Liver (tissue), 8 donors: ENCODE measurements at regions not wholly inside any gene's neighbourhood (a gene's known extent, or its start where the extent isn't known, plus 50 kb on each side); places are given as distances from the start of the nearest gene placed in this dataset.

Experiments used
- DNase-seq: peaks from one replicate; pipeline ENCODE4 v3.0.0-alpha.2; 2017; ENCODE audit warnings: low spot score
- H3K27ac ChIP-seq, 2 donors: one replicate each; pipeline ENCODE4 v1.7.0; 2013; ENCODE audit warnings: inconsistent platforms in 2 of 2, low read length in 2 of 2, control low read depth in 1 of 2, low read depth in 1 of 2, mild to moderate bottlenecking in 1 of 2
- H3K27me3 ChIP-seq, 4 donors: one replicate each; pipeline versions ENCODE4 v1.6.1 to v1.7.0; 2013; ENCODE audit warnings: low read length in 3 of 4, inconsistent platforms in 1 of 4, mild to moderate bottlenecking in 1 of 4, moderate library complexity in 1 of 4; ENCODE audit not compliant: control insufficient read depth in 4 of 4, insufficient read depth in 4 of 4
- H3K36me3 ChIP-seq, 4 donors: one replicate each; pipeline versions ENCODE4 v1.6.1 to v1.7.0; 2013; ENCODE audit warnings: low read length in 3 of 4, mild to moderate bottlenecking in 3 of 4, low read depth in 1 of 4, moderate library complexity in 1 of 4; ENCODE audit not compliant: control insufficient read depth in 4 of 4, insufficient read depth in 3 of 4
- H3K4me1 ChIP-seq, 4 donors: one replicate each; pipeline versions ENCODE4 v1.6.1 to v1.7.0; 2013; ENCODE audit warnings: low read length in 3 of 4, mild to moderate bottlenecking in 3 of 4, moderate library complexity in 1 of 4; ENCODE audit not compliant: control insufficient read depth in 4 of 4, insufficient read depth in 4 of 4
- H3K4me3 ChIP-seq, 3 donors: one replicate each; pipeline versions ENCODE4 v1.6.1 to v1.7.0; 2013; ENCODE audit warnings: low read length in 3 of 3, control low read depth in 1 of 3, low read depth in 1 of 3, mild to moderate bottlenecking in 1 of 3
- H3K9ac ChIP-seq, 2 donors: one replicate each; pipeline ENCODE4 v1.7.0; 2013; ENCODE audit warnings: low read length in 2 of 2, mild to moderate bottlenecking in 2 of 2, moderate library complexity in 2 of 2, control low read depth in 1 of 2, low read depth in 1 of 2
- H3K9me3 ChIP-seq, 4 donors: one replicate each; pipeline versions ENCODE4 v1.6.1 to v1.7.0; 2013; ENCODE audit warnings: low read length in 3 of 4; ENCODE audit not compliant: control insufficient read depth in 4 of 4
- EGR1 ChIP-seq, 2 donors: IDR thresholded peaks; 2 replicates each; pipeline ENCODE4 v1.6.1; 2016 to 2018; ENCODE audit warnings: antibody characterized with exemption in 2 of 2, low read depth in 2 of 2
- HNF4A ChIP-seq, 2 donors: conservative IDR thresholded peaks; 2 replicates each; pipeline ENCODE4 v1.6.1; 2016; ENCODE audit warnings: antibody characterized with exemption in 2 of 2, mild to moderate bottlenecking in 2 of 2
- HNF4G ChIP-seq: IDR thresholded peaks from 2 replicates; pipeline ENCODE4 v1.6.1; 2016; ENCODE audit warnings: antibody characterized with exemption
- TAF1 ChIP-seq: conservative IDR thresholded peaks from 2 replicates; pipeline ENCODE4 v1.6.1; 2016; ENCODE audit warnings: antibody characterized with exemption, mild to moderate bottlenecking
- YY1 ChIP-seq: IDR thresholded peaks from 2 replicates; pipeline ENCODE4 v1.6.1; 2016; ENCODE audit warnings: antibody characterized with exemption, mild to moderate bottlenecking
- WGBS: extraction: QIAGEN DNeasy Blood & Tissue Kit; methylation state at CpG from one replicate; pipeline ENCODE4 v1.1.7; 2013; 5-methylcytosine and 5-hydroxymethylcytosine counted together
- TF ChIP-seq, protein P1 (sequence below): IDR thresholded peaks from 2 replicates; pipeline ENCODE4 v1.6.1; 2016; ENCODE audit warnings: antibody characterized with exemption
- TF ChIP-seq, protein P2 (sequence below): IDR thresholded peaks from 2 replicates; pipeline ENCODE4 v1.6.1; 2016; ENCODE audit warnings: antibody characterized with exemption
- TF ChIP-seq, protein P3 (sequence below): fragments of 150-350 bp; IDR thresholded peaks from 2 replicates; pipeline ENCODE4 v1.5.1; 2017; ENCODE audit warnings: improper control_type of control experiment, low read depth, low read length; ENCODE audit not compliant: missing input control
- TF ChIP-seq, protein P4 (sequence below): IDR thresholded peaks from 2 replicates; pipeline ENCODE4 v1.6.1; 2016; ENCODE audit warnings: antibody characterized with exemption, mild to moderate bottlenecking
- donor health status: healthy.
- donor health status: healthy.
- donor health status: healthy.
- donor health status: healthy.
- donor health status: healthy.

DNA sequence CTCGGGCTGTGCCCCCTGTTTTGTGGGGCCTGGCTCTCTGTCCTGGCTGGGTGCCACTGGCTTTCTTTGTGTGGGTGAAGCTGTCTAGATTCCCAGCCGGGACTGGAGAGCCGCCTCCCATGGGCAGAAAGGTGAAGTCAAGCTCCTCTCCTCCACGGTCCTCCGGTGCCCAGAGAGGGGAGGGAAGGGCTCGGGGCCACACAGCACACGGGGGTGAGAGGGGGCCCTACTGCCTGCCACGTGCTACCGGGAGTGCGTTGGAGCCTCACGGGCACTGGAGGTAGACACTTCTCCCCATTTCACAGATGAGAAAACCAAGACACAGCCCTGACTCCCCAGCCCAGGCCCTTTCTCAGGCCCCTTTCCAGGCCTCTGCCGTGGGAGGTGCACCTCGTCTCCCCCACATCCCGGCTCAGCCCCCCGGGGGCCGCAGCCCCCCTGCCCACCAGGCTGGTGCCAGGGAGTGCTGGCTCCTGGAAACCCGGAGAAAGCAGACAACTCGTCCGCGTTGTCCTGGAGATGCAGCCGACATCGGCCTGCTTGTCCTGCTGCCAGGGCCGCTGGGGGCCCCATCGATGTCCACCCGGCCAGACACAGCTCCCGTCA is 55.8 kb downstream of the UNCX start:
- no peak overlapping the region for H3K9ac ChIP-seq
- no peak for DNase-seq
- H3K4me3 ChIP-seq, result no peak overlapping the region
- peaks cover 0 to 9% (median 0%) of the 10 kb centered on the region in 4 donors for H3K27me3 ChIP-seq
- no peaks in the 10 kb centered on the region for H3K9me3 ChIP-seq
- peaks cover 1 to 9% (median 7%) of the 10 kb centered on the region in 4 donors for H3K4me1 ChIP-seq
- no peaks in the 10 kb centered on the region for H3K36me3 ChIP-seq
- no peak for TF ChIP-seq TAF1
- H3K27ac ChIP-seq, result no peak overlapping the region
- WGBS, result 81% methylated on average over 26 of the region's 26 CpGs

DNA sequence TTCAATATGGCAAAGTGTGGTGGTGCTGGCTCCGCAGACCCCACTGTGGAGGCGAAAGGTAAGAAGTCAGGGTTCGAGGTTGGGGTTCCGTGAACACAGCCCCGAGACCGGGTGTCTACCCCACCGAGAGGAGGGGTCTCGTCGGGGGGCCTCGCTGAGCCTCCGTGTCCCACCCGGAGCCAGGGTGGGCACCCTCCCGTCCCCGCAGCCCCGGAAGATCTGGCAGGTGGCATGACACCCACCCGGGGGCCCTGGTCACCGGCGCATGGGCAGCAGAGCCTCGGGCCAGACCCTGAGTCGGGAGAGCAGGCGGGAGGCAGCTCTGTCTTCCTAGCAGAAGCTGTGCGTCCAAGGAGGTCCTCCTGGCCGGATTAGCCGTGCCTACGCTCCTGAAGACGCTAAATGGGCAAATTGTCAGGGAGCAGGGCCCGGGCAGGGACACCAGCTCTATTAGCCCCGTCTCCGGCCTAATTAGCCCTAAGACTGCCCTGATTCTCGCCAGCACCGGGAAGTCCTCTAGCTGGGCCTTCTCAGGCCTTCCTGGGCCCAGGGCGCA is 56.4 kb downstream of the UNCX start:
- Histone ChIP-seq H3K4me3 (no peak overlapping the region), H3K4me1 (peaks cover 1 to 9% (median 7%) of the 10 kb centered on the region in 4 donors), H3K9me3 (no peaks in the 10 kb centered on the region), H3K36me3 (no peaks in the 10 kb centered on the region), H3K27me3 (peaks cover 0 to 9% (median 0%) of the 10 kb centered on the region in 4 donors), H3K9ac (no peak overlapping the region), H3K27ac (no peak overlapping the region)
- 78% methylated on average over 32 of the region's 32 CpGs for WGBS
- TF ChIP-seq, protein P1, sequence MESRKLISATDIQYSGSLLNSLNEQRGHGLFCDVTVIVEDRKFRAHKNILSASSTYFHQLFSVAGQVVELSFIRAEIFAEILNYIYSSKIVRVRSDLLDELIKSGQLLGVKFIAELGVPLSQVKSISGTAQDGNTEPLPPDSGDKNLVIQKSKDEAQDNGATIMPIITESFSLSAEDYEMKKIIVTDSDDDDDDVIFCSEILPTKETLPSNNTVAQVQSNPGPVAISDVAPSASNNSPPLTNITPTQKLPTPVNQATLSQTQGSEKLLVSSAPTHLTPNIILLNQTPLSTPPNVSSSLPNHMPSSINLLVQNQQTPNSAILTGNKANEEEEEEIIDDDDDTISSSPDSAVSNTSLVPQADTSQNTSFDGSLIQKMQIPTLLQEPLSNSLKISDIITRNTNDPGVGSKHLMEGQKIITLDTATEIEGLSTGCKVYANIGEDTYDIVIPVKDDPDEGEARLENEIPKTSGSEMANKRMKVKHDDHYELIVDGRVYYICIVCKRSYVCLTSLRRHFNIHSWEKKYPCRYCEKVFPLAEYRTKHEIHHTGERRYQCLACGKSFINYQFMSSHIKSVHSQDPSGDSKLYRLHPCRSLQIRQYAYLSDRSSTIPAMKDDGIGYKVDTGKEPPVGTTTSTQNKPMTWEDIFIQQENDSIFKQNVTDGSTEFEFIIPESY, result no peak
- TF ChIP-seq EGR1 (IDR thresholded peaks at IDR 0.05; ENCODE audit: low read depth in 2 of 2), result no peak
- TF ChIP-seq, protein P2, sequence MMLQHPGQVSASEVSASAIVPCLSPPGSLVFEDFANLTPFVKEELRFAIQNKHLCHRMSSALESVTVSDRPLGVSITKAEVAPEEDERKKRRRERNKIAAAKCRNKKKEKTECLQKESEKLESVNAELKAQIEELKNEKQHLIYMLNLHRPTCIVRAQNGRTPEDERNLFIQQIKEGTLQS, result no peak
- TF ChIP-seq YY1, result no peak
- TF ChIP-seq, protein P3, sequence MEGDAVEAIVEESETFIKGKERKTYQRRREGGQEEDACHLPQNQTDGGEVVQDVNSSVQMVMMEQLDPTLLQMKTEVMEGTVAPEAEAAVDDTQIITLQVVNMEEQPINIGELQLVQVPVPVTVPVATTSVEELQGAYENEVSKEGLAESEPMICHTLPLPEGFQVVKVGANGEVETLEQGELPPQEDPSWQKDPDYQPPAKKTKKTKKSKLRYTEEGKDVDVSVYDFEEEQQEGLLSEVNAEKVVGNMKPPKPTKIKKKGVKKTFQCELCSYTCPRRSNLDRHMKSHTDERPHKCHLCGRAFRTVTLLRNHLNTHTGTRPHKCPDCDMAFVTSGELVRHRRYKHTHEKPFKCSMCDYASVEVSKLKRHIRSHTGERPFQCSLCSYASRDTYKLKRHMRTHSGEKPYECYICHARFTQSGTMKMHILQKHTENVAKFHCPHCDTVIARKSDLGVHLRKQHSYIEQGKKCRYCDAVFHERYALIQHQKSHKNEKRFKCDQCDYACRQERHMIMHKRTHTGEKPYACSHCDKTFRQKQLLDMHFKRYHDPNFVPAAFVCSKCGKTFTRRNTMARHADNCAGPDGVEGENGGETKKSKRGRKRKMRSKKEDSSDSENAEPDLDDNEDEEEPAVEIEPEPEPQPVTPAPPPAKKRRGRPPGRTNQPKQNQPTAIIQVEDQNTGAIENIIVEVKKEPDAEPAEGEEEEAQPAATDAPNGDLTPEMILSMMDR, result no peak
- TF ChIP-seq HNF4G, result no peak
- no peak for TF ChIP-seq HNF4A (conservative IDR thresholded peaks at IDR 0.05)
- TF ChIP-seq, protein P4, sequence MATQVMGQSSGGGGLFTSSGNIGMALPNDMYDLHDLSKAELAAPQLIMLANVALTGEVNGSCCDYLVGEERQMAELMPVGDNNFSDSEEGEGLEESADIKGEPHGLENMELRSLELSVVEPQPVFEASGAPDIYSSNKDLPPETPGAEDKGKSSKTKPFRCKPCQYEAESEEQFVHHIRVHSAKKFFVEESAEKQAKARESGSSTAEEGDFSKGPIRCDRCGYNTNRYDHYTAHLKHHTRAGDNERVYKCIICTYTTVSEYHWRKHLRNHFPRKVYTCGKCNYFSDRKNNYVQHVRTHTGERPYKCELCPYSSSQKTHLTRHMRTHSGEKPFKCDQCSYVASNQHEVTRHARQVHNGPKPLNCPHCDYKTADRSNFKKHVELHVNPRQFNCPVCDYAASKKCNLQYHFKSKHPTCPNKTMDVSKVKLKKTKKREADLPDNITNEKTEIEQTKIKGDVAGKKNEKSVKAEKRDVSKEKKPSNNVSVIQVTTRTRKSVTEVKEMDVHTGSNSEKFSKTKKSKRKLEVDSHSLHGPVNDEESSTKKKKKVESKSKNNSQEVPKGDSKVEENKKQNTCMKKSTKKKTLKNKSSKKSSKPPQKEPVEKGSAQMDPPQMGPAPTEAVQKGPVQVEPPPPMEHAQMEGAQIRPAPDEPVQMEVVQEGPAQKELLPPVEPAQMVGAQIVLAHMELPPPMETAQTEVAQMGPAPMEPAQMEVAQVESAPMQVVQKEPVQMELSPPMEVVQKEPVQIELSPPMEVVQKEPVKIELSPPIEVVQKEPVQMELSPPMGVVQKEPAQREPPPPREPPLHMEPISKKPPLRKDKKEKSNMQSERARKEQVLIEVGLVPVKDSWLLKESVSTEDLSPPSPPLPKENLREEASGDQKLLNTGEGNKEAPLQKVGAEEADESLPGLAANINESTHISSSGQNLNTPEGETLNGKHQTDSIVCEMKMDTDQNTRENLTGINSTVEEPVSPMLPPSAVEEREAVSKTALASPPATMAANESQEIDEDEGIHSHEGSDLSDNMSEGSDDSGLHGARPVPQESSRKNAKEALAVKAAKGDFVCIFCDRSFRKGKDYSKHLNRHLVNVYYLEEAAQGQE, result no peak
- no peak for DNase-seq
